CD14-positive monocyte (primary cell): ENCODE measurements at regions not wholly inside any gene's neighbourhood (a gene's known extent, or its start where the extent isn't known, plus 50 kb on each side); places are given as distances from the start of the nearest gene placed in this dataset.
"Not testable (repeated sequence)": the region's sequence is repeated elsewhere in the genome, so short reads cannot be mapped to it uniquely, and the experiment has no call there.

ENCODE experiments used
- DNase-seq, 3 donors: peaks; one replicate each; pipeline ENCODE4 v3.0.0-alpha.2; 2011 to 2022
- H2AFZ ChIP-seq: 2 replicates; pipeline ENCODE4 v1.6.0; 2012; ENCODE audit warnings: mild to moderate bottlenecking, low read depth, low read length, inconsistent platforms; ENCODE audit not compliant: insufficient read depth, poor library complexity, severe bottlenecking
- H3K27ac ChIP-seq, 2 donors: 1 replicate in 1 of 2; 2 replicates in 1 of 2; pipeline ENCODE4 v1.5.1; 2012 to 2013; ENCODE audit warnings: low read length in 2 of 2, control low read depth in 1 of 2, inconsistent platforms in 1 of 2, low read depth in 1 of 2, mild to moderate bottlenecking in 1 of 2
- H3K27me3 ChIP-seq, 2 donors: one replicate each; pipeline versions ENCODE4 v1.6.0 to v1.6.1; 2011 to 2013; ENCODE audit warnings: low read length in 2 of 2; ENCODE audit not compliant: control insufficient read depth in 2 of 2, insufficient read depth in 2 of 2
- H3K36me3 ChIP-seq, 2 donors: replicated peaks in 1 of 2; 1 replicate in 1 of 2; 2 replicates in 1 of 2; pipeline versions ENCODE4 v1.5.1 to v1.6.1; 2012 to 2013; ENCODE audit warnings: low read length in 2 of 2, control low read depth in 1 of 2, inconsistent platforms in 1 of 2, mild to moderate bottlenecking in 1 of 2; ENCODE audit not compliant: insufficient read depth in 2 of 2, control insufficient read depth in 1 of 2
- H3K4me1 ChIP-seq, 2 donors: 1 replicate in 1 of 2; 2 replicates in 1 of 2; pipeline versions ENCODE4 v1.5.1 to v1.6.1; 2012 to 2013; ENCODE audit warnings: low read length in 2 of 2, control low read depth in 1 of 2, inconsistent platforms in 1 of 2, mild to moderate bottlenecking in 1 of 2, moderate library complexity in 1 of 2; ENCODE audit not compliant: insufficient read depth in 2 of 2, control insufficient read depth in 1 of 2
- H3K4me2 ChIP-seq: replicated peaks from 2 replicates; pipeline ENCODE3; 2012; ENCODE audit warnings: low read length, moderate library complexity, mild to moderate bottlenecking; ENCODE audit not compliant: poor library complexity, severe bottlenecking; ENCODE audit errors: extremely low read depth
- H3K4me3 ChIP-seq, 3 experiments: fragments of 200-600 bp in 1 of 3; sonication (generic) in 1 of 3; replicated peaks in 1 of 3; 1 replicate in 2 of 3; 2 replicates in 1 of 3; pipeline ENCODE4 v1.5.1; 2011 to 2013; ENCODE audit warnings: low read length in 3 of 3, mild to moderate bottlenecking in 3 of 3, control low read depth in 2 of 3, low read depth in 2 of 3, inconsistent platforms in 1 of 3, moderate library complexity in 1 of 3
- H3K79me2 ChIP-seq: 2 replicates; pipeline ENCODE4 v1.6.0; 2012; ENCODE audit warnings: mild to moderate bottlenecking, control low read depth, inconsistent platforms, low read length, moderate library complexity; ENCODE audit not compliant: insufficient read depth
- H3K9ac ChIP-seq: 2 replicates; pipeline ENCODE4 v1.6.0; 2017; ENCODE audit warnings: low read length, mild to moderate bottlenecking; ENCODE audit not compliant: insufficient read depth, poor library complexity, severe bottlenecking
- H3K9me3 ChIP-seq, 2 donors: replicated peaks in 1 of 2; 1 replicate in 1 of 2; 2 replicates in 1 of 2; pipeline versions ENCODE4 v1.5.1 to v1.6.1; 2012 to 2013; ENCODE audit warnings: low read length in 2 of 2, control low read depth in 1 of 2; ENCODE audit not compliant: control insufficient read depth in 1 of 2, insufficient read depth in 1 of 2
- H4K20me1 ChIP-seq: 2 replicates; pipeline ENCODE4 v1.6.0; 2012; ENCODE audit warnings: mild to moderate bottlenecking, low read length, control low read depth, moderate library complexity; ENCODE audit not compliant: insufficient read depth
- H3K27ac Mint-ChIP-seq, 7 donors: one replicate each; pipeline ENCODE4 v1.8.0; 2020; ENCODE audit warnings: mild to moderate bottlenecking in 7 of 7, mixed read lengths in 7 of 7, moderate library complexity in 6 of 7, inconsistent platforms in 2 of 7
- H3K27me3 Mint-ChIP-seq, 3 donors: one replicate each; pipeline ENCODE4 v1.8.0; 2021 to 2022; ENCODE audit warnings: low read depth in 3 of 3, mild to moderate bottlenecking in 3 of 3, mixed read lengths in 3 of 3, moderate library complexity in 3 of 3, inconsistent platforms in 1 of 3
- H3K36me3 Mint-ChIP-seq, 2 donors: one replicate each; pipeline ENCODE4 v1.8.0; 2020; ENCODE audit warnings: mixed read lengths in 2 of 2, inconsistent platforms in 1 of 2, mild to moderate bottlenecking in 1 of 2
- H3K4me1 Mint-ChIP-seq: one replicate; pipeline ENCODE4 v1.8.0; 2020; ENCODE audit warnings: mild to moderate bottlenecking, mixed read lengths
- H3K4me3 Mint-ChIP-seq, 2 donors: one replicate each; pipeline ENCODE4 v1.8.0; 2020; ENCODE audit warnings: mild to moderate bottlenecking in 2 of 2, mixed read lengths in 2 of 2, moderate library complexity in 1 of 2
- H3K9me3 Mint-ChIP-seq, 7 donors: one replicate each; pipeline ENCODE4 v1.8.0; 2020 to 2022; ENCODE audit warnings: mixed read lengths in 7 of 7, mild to moderate bottlenecking in 6 of 7, moderate library complexity in 6 of 7, inconsistent platforms in 2 of 7
- WGBS: methylation state at CpG from one replicate; pipeline ENCODE4 v1.1.5; 2013; ENCODE audit warnings: missing lambda C conversion rate; ENCODE audit not compliant: insufficient coverage; 5-methylcytosine and 5-hydroxymethylcytosine counted together
- intact Hi-C, 2 donors: fragments of 100-400 bp; cut with micrococcal nuclease; formaldehyde crosslinking; loops; one replicate each; pipeline versions ENCODE4 v1.15.0 to v1.15.1; 2023

- H3K79me2 ChIP-seq, H3K27ac Mint-ChIP-seq, H3K27me3 ChIP-seq, H3K27ac ChIP-seq, H3K4me1 ChIP-seq, H3K4me3 Mint-ChIP-seq, H3K9ac ChIP-seq, H4K20me1 ChIP-seq, H3K36me3 ChIP-seq, intact Hi-C loops, H3K27me3 Mint-ChIP-seq, H2AFZ ChIP-seq, DNase-seq, H3K36me3 Mint-ChIP-seq, H3K4me2 ChIP-seq, H3K4me3 ChIP-seq, H3K4me1 Mint-ChIP-seq: not testable (repeated sequence)
- peaks cover 26 to 65% (median 36%) of the 10 kb centered on the region in 7 donors for H3K9me3 Mint-ChIP-seq
- WGBS = 85% methylated on average over 7 of the region's 8 CpGs
- peaks cover 7 to 53% of the 10 kb centered on the region in 2 donors for H3K9me3 ChIP-seq
These were observed 328.9 kb downstream of the ZNF479 start for GRCh38 chr7:56803336-56803735.

- intact Hi-C loops = not testable (repeated sequence)
These were observed 330.0 kb downstream of the ZNF479 start for GRCh38 chr7:56802191-56802590.

GRCh38 chr7:56801774-56802173 is 330.5 kb downstream of the ZNF479 start:
- DNase-seq, H3K36me3 Mint-ChIP-seq, H3K27ac Mint-ChIP-seq, intact Hi-C loops, H3K27me3 Mint-ChIP-seq, H3K4me3 ChIP-seq, H3K27ac ChIP-seq, H2AFZ ChIP-seq, H3K27me3 ChIP-seq, H3K4me3 Mint-ChIP-seq, H4K20me1 ChIP-seq, H3K36me3 ChIP-seq, H3K9ac ChIP-seq, H3K4me2 ChIP-seq, H3K4me1 Mint-ChIP-seq, H3K4me1 ChIP-seq, H3K79me2 ChIP-seq: not testable (repeated sequence)
- H3K9me3 Mint-ChIP-seq = peaks cover 22 to 63% (median 34%) of the 10 kb centered on the region in 7 donors
- WGBS = no CpG with 5 or more reads among the region's 10 CpGs
- peaks cover 7 to 56% of the 10 kb centered on the region in 2 donors for H3K9me3 ChIP-seq

More at GRCh38 chr7:56802191-56802590, 330.0 kb downstream of the ZNF479 start:
- H3K9me3 ChIP-seq = peaks cover 7 to 56% of the 10 kb centered on the region in 2 donors
- not testable (repeated sequence) for H3K4me3 Mint-ChIP-seq, H3K4me1 Mint-ChIP-seq, H3K9ac ChIP-seq, H3K27me3 ChIP-seq, H3K36me3 Mint-ChIP-seq, H3K4me2 ChIP-seq, DNase-seq, H3K27ac Mint-ChIP-seq, H3K4me3 ChIP-seq, H3K79me2 ChIP-seq, H3K27ac ChIP-seq, H3K27me3 Mint-ChIP-seq, H3K4me1 ChIP-seq, H4K20me1 ChIP-seq, H3K36me3 ChIP-seq, H2AFZ ChIP-seq
- peaks cover 22 to 63% (median 35%) of the 10 kb centered on the region in 7 donors for H3K9me3 Mint-ChIP-seq
- no CpG with 5 or more reads among the region's 9 CpGs for WGBS

GRCh38 chr7:56798876-56799275 is 333.4 kb downstream of the ZNF479 start:
- H3K4me3 Mint-ChIP-seq, H3K27ac Mint-ChIP-seq, H3K36me3 ChIP-seq, H3K27ac ChIP-seq, H3K27me3 ChIP-seq, DNase-seq, H3K36me3 Mint-ChIP-seq, H3K9ac ChIP-seq, H3K4me2 ChIP-seq, H4K20me1 ChIP-seq, H3K79me2 ChIP-seq, H3K4me1 ChIP-seq, H3K4me3 ChIP-seq, H3K27me3 Mint-ChIP-seq, H2AFZ ChIP-seq, H3K4me1 Mint-ChIP-seq, intact Hi-C loops: not testable (repeated sequence)
- H3K9me3 Mint-ChIP-seq = peaks cover 16 to 45% (median 27%) of the 10 kb centered on the region in 7 donors
- WGBS = 83% methylated on average over 1 of the region's 11 CpGs
- peaks cover 0 to 42% of the 10 kb centered on the region in 2 donors for H3K9me3 ChIP-seq
